ENCODE measurements at regions not wholly inside any gene's neighbourhood (a gene's known extent, or its start where the extent isn't known, plus 50 kb on each side); places are given as distances from the start of the nearest gene placed in this dataset.
"Not testable (repeated sequence)": the region's sequence is repeated elsewhere in the genome, so short reads cannot be mapped to it uniquely, and the experiment has no call there.

- ATAC-seq; H3K27me3 ChIP-seq; intact Hi-C loops (cut with DNase I); FAIRE-seq; H3K4me1 ChIP-seq; H3K4me3 ChIP-seq; H3K9me3 ChIP-seq; H3K27ac ChIP-seq; H3K36me3 ChIP-seq: not testable (repeated sequence)
- peak in 4 of 6 donors; percentile 21 to 87 (median 66) for DNase-seq
- TF ChIP-seq CTCF (IDR thresholded peaks at IDR 0.05) = peak in 3 of 4 donors; percentile 20 to 56 (median 50)
- 28 to 36% methylated on average over 11 of the region's 11 CpGs for WGBS, 2 donors
These were observed 1248.6 kb downstream of the TMEM121 start for GRCh38 chr14:106774889-106775480.

- H3K9me3 ChIP-seq = no peaks in the 10 kb centered on the region
- no peak overlapping the region for H3K4me3 ChIP-seq
- intact Hi-C loops (cut with DNase I) = no loop called here
- ATAC-seq = no peak
- no peak for FAIRE-seq
- 8 to 55% methylated on average over 4 of the region's 4 CpGs for WGBS, 2 donors
- no peaks in the 10 kb centered on the region for H3K4me1 ChIP-seq
- no peak overlapping the region for H3K27ac ChIP-seq
- no peak for TF ChIP-seq CTCF (IDR thresholded peaks at IDR 0.05)
- no peaks in the 10 kb centered on the region for H3K36me3 ChIP-seq
- no peak for DNase-seq
- no peaks in the 10 kb centered on the region for H3K27me3 ChIP-seq
These were observed 1250.1 kb downstream of the TMEM121 start for GRCh38 chr14:106776395-106776983.

- H3K36me3 ChIP-seq = no peaks in the 10 kb centered on the region
- H3K27me3 ChIP-seq = no peaks in the 10 kb centered on the region
- no peak for FAIRE-seq
- ATAC-seq = no peak
- no peak overlapping the region for H3K27ac ChIP-seq
- no peak for DNase-seq
- no peak for TF ChIP-seq CTCF (IDR thresholded peaks at IDR 0.05)
- intact Hi-C loops (cut with DNase I) = no loop called here
- H3K9me3 ChIP-seq = no peaks in the 10 kb centered on the region
- H3K4me3 ChIP-seq = no peak overlapping the region
- H3K4me1 ChIP-seq = no peaks in the 10 kb centered on the region
These were observed 1252.6 kb downstream of the TMEM121 start for GRCh38 chr14:106778986-106779385.

GRCh38 chr14:106786697-106787096 lies 1260.3 kb downstream of the TMEM121 start:
- 7 to 15% methylated on average over 1 of the region's 1 CpG for WGBS, 2 donors
- no peak overlapping the region for H3K27ac ChIP-seq
- no peaks in the 10 kb centered on the region for H3K36me3 ChIP-seq
- DNase-seq (no peak), FAIRE-seq (no peak), ATAC-seq (no peak)
- no peaks in the 10 kb centered on the region for H3K9me3 ChIP-seq
- no peaks in the 10 kb centered on the region for H3K4me1 ChIP-seq
- no peaks in the 10 kb centered on the region for H3K27me3 ChIP-seq
- intact Hi-C loops (cut with DNase I) = no loop called here
- TF ChIP-seq CTCF (IDR thresholded peaks at IDR 0.05) = no peak
- H3K4me3 ChIP-seq = no peak overlapping the region

GRCh38 chr14:106787626-106788025 lies 1261.2 kb downstream of the TMEM121 start:
- no peak for TF ChIP-seq CTCF (IDR thresholded peaks at IDR 0.05)
- no peaks in the 10 kb centered on the region for H3K4me1 ChIP-seq
- DNase-seq (no peak), FAIRE-seq (no peak), ATAC-seq (no peak)
- H3K4me3 ChIP-seq = no peak overlapping the region
- no peak overlapping the region for H3K27ac ChIP-seq
- H3K9me3 ChIP-seq = no peaks in the 10 kb centered on the region
- H3K36me3 ChIP-seq = no peaks in the 10 kb centered on the region
- intact Hi-C loops (cut with DNase I) = no loop called here
- H3K27me3 ChIP-seq = no peaks in the 10 kb centered on the region
- WGBS, 2 donors = 51 to 58% methylated on average over 2 of the region's 2 CpGs
